GM12874 (cell line): ENCODE measurements at regions not wholly inside any gene's neighbourhood (a gene's known extent, or its start where the extent isn't known, plus 50 kb on each side); places are given as distances from the start of the nearest gene placed in this dataset.

Experiments used
- CTCF ChIP-seq: IDR thresholded peaks from 2 replicates; pipeline ENCODE4 v1.5.1; 2011; ENCODE audit warnings: low read depth, mild to moderate bottlenecking, control low read depth, low read length, moderate library complexity; ENCODE audit not compliant: insufficient read depth

- no peak for TF ChIP-seq CTCF
Measured at GRCh38 chr13:85019121-85019520, 780.1 kb downstream of the SLITRK6 start.

GRCh38 chr13:85013006-85013405, 786.2 kb downstream of the SLITRK6 start:
- no peak for TF ChIP-seq CTCF

GRCh38 chr13:85009447-85009846, 789.8 kb downstream of the SLITRK6 start:
- TF ChIP-seq CTCF: no peak

GRCh38 chr13:84999252-84999651, 800.0 kb downstream of the SLITRK6 start:
- no peak for TF ChIP-seq CTCF

GRCh38 chr13:84998681-84999080, 800.5 kb downstream of the SLITRK6 start:
- TF ChIP-seq CTCF: no peak

- TF ChIP-seq CTCF: no peak
Measured at GRCh38 chr13:84997858-84998257, 801.4 kb downstream of the SLITRK6 start.

DNA sequence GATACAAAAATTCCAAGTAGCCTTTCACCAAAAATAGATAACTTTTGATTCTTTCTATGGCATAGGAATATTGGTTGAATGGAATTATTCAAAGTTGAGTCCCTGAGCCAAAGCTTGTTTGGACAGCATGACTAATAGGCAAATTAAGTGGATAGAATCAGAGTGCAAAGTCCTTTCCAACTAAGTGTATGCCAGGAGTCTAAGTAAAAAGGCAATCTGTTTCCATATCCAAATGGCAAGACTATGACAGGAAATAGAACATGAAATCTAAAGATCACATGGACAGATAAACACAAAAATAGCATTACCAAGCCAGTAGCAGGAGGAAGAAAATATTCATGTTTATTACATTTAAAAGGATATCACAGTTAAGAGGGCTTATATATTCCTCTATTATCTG, 804.6 kb downstream of the SLITRK6 start:
- no peak for TF ChIP-seq CTCF

DNA sequence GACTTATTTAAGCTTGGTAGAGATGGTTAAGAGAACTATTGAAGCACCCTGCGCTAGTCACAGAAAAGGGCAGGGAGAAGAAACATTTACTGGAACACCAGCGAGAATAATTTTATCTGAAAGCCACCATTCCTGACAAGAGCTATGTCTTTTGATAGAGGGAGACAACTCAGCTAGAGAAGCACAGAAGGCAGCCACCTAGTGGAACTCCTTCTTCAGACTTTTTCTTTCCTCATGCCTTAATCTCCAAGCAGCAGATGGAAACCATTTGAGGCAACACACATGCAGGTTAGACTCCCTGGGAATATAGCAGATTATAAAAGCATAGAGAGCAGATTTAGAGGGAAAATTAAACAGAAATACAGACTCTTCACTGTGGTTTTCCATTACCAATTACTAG, 813.4 kb downstream of the SLITRK6 start:
- no peak for TF ChIP-seq CTCF
